GM23338 (cell line): ENCODE measurements at regions not wholly inside any gene's neighbourhood (a gene's known extent, or its start where the extent isn't known, plus 50 kb on each side); places are given as distances from the start of the nearest gene placed in this dataset.
A peak's percentile ranks its signal among the peaks of the same experiment; 100 is the strongest.

Source experiments
- ATAC-seq: fragments of 200-7000 bp; cut with Tn5 transposase; 3 replicates; pipeline ENCODE4 v1.9.1; 2020
- DNase-seq: peaks from one replicate; pipeline ENCODE4 v3.0.0-alpha.2; 2015; ENCODE audit warnings: low spot score
- H2AFZ ChIP-seq: fragments of 200-600 bp; sonication (generic); 2 replicates; pipeline ENCODE4 v1.8.0; 2016; ENCODE audit warnings: antibody characterized with exemption, mild to moderate bottlenecking, moderate library complexity
- H3F3A ChIP-seq: fragments of 200-600 bp; sonication (generic); replicated peaks from 2 replicates; pipeline ENCODE4 v1.8.0; 2017; ENCODE audit warnings: antibody characterized with exemption, mixed run types, low read depth
- H3K27ac ChIP-seq: fragments of 200-600 bp; sonication (generic); 2 replicates; pipeline ENCODE4 v1.6.1; 2016; ENCODE audit warnings: low read depth
- H3K27me3 ChIP-seq: fragments of 200-600 bp; sonication (generic); 2 replicates; pipeline ENCODE4 v1.8.0; 2016; ENCODE audit warnings: mild to moderate bottlenecking, mixed run types, moderate library complexity; ENCODE audit not compliant: insufficient read depth
- H3K36me3 ChIP-seq: fragments of 200-600 bp; sonication (generic); 2 replicates; pipeline ENCODE4 v1.8.0; 2016; ENCODE audit warnings: mild to moderate bottlenecking; ENCODE audit not compliant: insufficient read depth
- H3K4me1 ChIP-seq: fragments of 200-600 bp; sonication (generic); 2 replicates; pipeline ENCODE4 v1.8.0; 2016; ENCODE audit warnings: mild to moderate bottlenecking, moderate library complexity; ENCODE audit not compliant: insufficient read depth
- H3K4me2 ChIP-seq: fragments of 200-600 bp; sonication (generic); 2 replicates; pipeline ENCODE4 v1.7.1; 2017; ENCODE audit warnings: mixed run types
- H3K4me3 ChIP-seq: fragments of 200-600 bp; sonication (generic); 2 replicates; pipeline ENCODE4 v1.6.1; 2016; ENCODE audit warnings: mixed run types
- H3K79me2 ChIP-seq: fragments of 200-600 bp; sonication (generic); replicated peaks from 2 replicates; pipeline ENCODE4 v1.8.0; 2017; ENCODE audit warnings: mild to moderate bottlenecking; ENCODE audit not compliant: insufficient read depth
- H3K9me2 ChIP-seq: fragments of 200-600 bp; sonication (generic); 2 replicates; pipeline ENCODE4 v1.8.0; 2017; ENCODE audit not compliant: insufficient read depth
- H4K20me1 ChIP-seq: fragments of 200-600 bp; sonication (generic); replicated peaks from 2 replicates; pipeline ENCODE4 v1.8.0; 2017; ENCODE audit warnings: mild to moderate bottlenecking; ENCODE audit not compliant: insufficient read depth
- H3K27ac Mint-ChIP-seq: 2 replicates; pipeline ENCODE4 v1.8.0; 2020; ENCODE audit warnings: inconsistent platforms, mild to moderate bottlenecking, moderate library complexity, mixed read lengths
- H3K27me3 Mint-ChIP-seq: 3 replicates; pipeline ENCODE4 v1.8.0; 2022; ENCODE audit warnings: low read depth, mild to moderate bottlenecking, moderate library complexity, mixed read lengths, inconsistent platforms; ENCODE audit not compliant: insufficient read depth, poor library complexity
- H3K36me3 Mint-ChIP-seq: 3 replicates; pipeline ENCODE4 v1.8.0; 2021; ENCODE audit warnings: low read depth, mild to moderate bottlenecking, inconsistent platforms, moderate library complexity, mixed read lengths
- H3K4me1 Mint-ChIP-seq: 3 replicates; pipeline ENCODE4 v1.8.0; 2020; ENCODE audit warnings: mild to moderate bottlenecking, inconsistent platforms, mixed read lengths
- H3K4me3 Mint-ChIP-seq: 3 replicates; pipeline ENCODE4 v1.8.0; 2021; ENCODE audit warnings: moderate library complexity, mild to moderate bottlenecking, inconsistent platforms, mixed read lengths
- H3K9me3 Mint-ChIP-seq: 3 replicates; pipeline ENCODE4 v1.8.0; 2020; ENCODE audit warnings: moderate library complexity, mild to moderate bottlenecking, inconsistent platforms, mixed read lengths
- CREB1 ChIP-seq: fragments of 250-450 bp; sonication (Bioruptor Pico); IDR thresholded peaks from 2 replicates; pipeline ENCODE4 v1.5.0; 2020; ENCODE audit warnings: low read depth, mild to moderate bottlenecking, moderate library complexity
- EZH2 ChIP-seq: fragments of 200-600 bp; sonication (generic); IDR thresholded peaks from one replicate; pipeline ENCODE4 v1.8.0; 2017; ENCODE audit warnings: antibody characterized with exemption, mild to moderate bottlenecking, low read depth; ENCODE audit not compliant: unreplicated experiment
- EZH2phosphoT487 ChIP-seq: fragments of 200-600 bp; sonication (generic); IDR thresholded peaks from one replicate; pipeline ENCODE4 v1.8.1; 2018; ENCODE audit warnings: antibody characterized with exemption; ENCODE audit not compliant: unreplicated experiment
- JUNB ChIP-seq: IDR thresholded peaks from one replicate; pipeline ENCODE4 v1.6.1; 2016; ENCODE audit warnings: antibody characterized with exemption; ENCODE audit not compliant: unreplicated experiment
- NANOG ChIP-seq: IDR thresholded peaks from 2 replicates; pipeline ENCODE4 v1.6.1; 2016; ENCODE audit warnings: antibody characterized with exemption, borderline replicate concordance
- POLR2AphosphoS5 ChIP-seq: IDR thresholded peaks from 2 replicates; pipeline ENCODE4 v1.6.1; 2016; ENCODE audit warnings: antibody characterized with exemption, low read depth
- STAT1 ChIP-seq: IDR thresholded peaks from one replicate; pipeline ENCODE4 v1.6.1; 2016; ENCODE audit warnings: antibody characterized with exemption; ENCODE audit not compliant: unreplicated experiment
- ZNF114 ChIP-seq: fragments of 250-450 bp; sonication (Bioruptor Pico); IDR thresholded peaks from 2 replicates; pipeline ENCODE4 v1.5.0; 2020; ENCODE audit warnings: mild to moderate bottlenecking, moderate library complexity
- ZNF331 ChIP-seq: fragments of 250-450 bp; sonication (Bioruptor Pico); IDR thresholded peaks from 2 replicates; pipeline ENCODE4 v1.5.0; 2020; ENCODE audit warnings: low read depth, mild to moderate bottlenecking, moderate library complexity
- TF ChIP-seq, protein P1 (sequence below): IDR thresholded peaks from 2 replicates; pipeline ENCODE4 v1.6.1; 2016; ENCODE audit warnings: antibody characterized with exemption
- TF ChIP-seq, protein P2 (sequence below): IDR thresholded peaks from one replicate; pipeline ENCODE4 v1.6.1; 2018; ENCODE audit warnings: antibody characterized with exemption; ENCODE audit not compliant: unreplicated experiment
- TF ChIP-seq, protein P3 (sequence below): fragments of 250-450 bp; sonication (Bioruptor Pico); IDR thresholded peaks from 2 replicates; pipeline ENCODE4 v1.5.0; 2020; ENCODE audit warnings: mild to moderate bottlenecking, moderate library complexity

DNA sequence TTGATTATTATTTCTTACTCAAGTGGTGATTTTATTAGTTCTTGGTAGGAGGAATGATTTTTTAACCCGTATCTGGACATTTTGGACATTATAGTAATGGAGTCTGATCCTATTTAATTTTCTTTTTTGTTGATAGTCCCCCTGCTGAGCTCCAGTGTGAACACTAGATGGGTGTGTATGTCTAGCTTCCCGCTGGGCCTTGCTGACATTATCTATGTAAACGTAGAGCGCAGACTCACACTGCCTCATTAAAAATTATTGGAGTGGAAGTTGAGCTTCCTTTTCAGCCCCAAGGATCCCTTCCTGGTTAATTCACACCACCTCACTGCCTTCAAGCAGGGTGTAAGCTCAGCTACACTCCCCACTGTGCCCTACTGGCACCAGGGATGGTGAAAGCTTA lies 467.6 kb upstream of the PKN2 start:
- H3K9me2 ChIP-seq = peaks cover 13% of the 10 kb centered on the region; the same call in 1 of the 2 replicates
- 0 out of 2 replicates have a peak overlapping the region, but pooled peaks have one; percentile 33 for H2AFZ ChIP-seq
- H3K27ac Mint-ChIP-seq = no peak overlapping the region
- no peak overlapping the region for H3K27ac ChIP-seq
- H4K20me1 ChIP-seq = no peaks in the 10 kb centered on the region
- no peaks in the 10 kb centered on the region for H3K27me3 ChIP-seq
- no peaks in the 10 kb centered on the region for H3K36me3 ChIP-seq
- H3K79me2 ChIP-seq = no peaks in the 10 kb centered on the region
- H3K9me3 Mint-ChIP-seq = no peaks in the 10 kb centered on the region
- no peak for ATAC-seq
- no peak for DNase-seq
- TF ChIP-seq, protein P1, sequence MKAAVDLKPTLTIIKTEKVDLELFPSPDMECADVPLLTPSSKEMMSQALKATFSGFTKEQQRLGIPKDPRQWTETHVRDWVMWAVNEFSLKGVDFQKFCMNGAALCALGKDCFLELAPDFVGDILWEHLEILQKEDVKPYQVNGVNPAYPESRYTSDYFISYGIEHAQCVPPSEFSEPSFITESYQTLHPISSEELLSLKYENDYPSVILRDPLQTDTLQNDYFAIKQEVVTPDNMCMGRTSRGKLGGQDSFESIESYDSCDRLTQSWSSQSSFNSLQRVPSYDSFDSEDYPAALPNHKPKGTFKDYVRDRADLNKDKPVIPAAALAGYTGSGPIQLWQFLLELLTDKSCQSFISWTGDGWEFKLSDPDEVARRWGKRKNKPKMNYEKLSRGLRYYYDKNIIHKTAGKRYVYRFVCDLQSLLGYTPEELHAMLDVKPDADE = no peak
- no peak for TF ChIP-seq EZH2
- TF ChIP-seq POLR2AphosphoS5 = no peak
- TF ChIP-seq JUNB = no peak
- TF ChIP-seq NANOG = no peak
- no peak for TF ChIP-seq ZNF331 (CRISPR knock-in tag)
- TF ChIP-seq, protein P2, sequence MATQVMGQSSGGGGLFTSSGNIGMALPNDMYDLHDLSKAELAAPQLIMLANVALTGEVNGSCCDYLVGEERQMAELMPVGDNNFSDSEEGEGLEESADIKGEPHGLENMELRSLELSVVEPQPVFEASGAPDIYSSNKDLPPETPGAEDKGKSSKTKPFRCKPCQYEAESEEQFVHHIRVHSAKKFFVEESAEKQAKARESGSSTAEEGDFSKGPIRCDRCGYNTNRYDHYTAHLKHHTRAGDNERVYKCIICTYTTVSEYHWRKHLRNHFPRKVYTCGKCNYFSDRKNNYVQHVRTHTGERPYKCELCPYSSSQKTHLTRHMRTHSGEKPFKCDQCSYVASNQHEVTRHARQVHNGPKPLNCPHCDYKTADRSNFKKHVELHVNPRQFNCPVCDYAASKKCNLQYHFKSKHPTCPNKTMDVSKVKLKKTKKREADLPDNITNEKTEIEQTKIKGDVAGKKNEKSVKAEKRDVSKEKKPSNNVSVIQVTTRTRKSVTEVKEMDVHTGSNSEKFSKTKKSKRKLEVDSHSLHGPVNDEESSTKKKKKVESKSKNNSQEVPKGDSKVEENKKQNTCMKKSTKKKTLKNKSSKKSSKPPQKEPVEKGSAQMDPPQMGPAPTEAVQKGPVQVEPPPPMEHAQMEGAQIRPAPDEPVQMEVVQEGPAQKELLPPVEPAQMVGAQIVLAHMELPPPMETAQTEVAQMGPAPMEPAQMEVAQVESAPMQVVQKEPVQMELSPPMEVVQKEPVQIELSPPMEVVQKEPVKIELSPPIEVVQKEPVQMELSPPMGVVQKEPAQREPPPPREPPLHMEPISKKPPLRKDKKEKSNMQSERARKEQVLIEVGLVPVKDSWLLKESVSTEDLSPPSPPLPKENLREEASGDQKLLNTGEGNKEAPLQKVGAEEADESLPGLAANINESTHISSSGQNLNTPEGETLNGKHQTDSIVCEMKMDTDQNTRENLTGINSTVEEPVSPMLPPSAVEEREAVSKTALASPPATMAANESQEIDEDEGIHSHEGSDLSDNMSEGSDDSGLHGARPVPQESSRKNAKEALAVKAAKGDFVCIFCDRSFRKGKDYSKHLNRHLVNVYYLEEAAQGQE = no peak
- TF ChIP-seq, protein P3, sequence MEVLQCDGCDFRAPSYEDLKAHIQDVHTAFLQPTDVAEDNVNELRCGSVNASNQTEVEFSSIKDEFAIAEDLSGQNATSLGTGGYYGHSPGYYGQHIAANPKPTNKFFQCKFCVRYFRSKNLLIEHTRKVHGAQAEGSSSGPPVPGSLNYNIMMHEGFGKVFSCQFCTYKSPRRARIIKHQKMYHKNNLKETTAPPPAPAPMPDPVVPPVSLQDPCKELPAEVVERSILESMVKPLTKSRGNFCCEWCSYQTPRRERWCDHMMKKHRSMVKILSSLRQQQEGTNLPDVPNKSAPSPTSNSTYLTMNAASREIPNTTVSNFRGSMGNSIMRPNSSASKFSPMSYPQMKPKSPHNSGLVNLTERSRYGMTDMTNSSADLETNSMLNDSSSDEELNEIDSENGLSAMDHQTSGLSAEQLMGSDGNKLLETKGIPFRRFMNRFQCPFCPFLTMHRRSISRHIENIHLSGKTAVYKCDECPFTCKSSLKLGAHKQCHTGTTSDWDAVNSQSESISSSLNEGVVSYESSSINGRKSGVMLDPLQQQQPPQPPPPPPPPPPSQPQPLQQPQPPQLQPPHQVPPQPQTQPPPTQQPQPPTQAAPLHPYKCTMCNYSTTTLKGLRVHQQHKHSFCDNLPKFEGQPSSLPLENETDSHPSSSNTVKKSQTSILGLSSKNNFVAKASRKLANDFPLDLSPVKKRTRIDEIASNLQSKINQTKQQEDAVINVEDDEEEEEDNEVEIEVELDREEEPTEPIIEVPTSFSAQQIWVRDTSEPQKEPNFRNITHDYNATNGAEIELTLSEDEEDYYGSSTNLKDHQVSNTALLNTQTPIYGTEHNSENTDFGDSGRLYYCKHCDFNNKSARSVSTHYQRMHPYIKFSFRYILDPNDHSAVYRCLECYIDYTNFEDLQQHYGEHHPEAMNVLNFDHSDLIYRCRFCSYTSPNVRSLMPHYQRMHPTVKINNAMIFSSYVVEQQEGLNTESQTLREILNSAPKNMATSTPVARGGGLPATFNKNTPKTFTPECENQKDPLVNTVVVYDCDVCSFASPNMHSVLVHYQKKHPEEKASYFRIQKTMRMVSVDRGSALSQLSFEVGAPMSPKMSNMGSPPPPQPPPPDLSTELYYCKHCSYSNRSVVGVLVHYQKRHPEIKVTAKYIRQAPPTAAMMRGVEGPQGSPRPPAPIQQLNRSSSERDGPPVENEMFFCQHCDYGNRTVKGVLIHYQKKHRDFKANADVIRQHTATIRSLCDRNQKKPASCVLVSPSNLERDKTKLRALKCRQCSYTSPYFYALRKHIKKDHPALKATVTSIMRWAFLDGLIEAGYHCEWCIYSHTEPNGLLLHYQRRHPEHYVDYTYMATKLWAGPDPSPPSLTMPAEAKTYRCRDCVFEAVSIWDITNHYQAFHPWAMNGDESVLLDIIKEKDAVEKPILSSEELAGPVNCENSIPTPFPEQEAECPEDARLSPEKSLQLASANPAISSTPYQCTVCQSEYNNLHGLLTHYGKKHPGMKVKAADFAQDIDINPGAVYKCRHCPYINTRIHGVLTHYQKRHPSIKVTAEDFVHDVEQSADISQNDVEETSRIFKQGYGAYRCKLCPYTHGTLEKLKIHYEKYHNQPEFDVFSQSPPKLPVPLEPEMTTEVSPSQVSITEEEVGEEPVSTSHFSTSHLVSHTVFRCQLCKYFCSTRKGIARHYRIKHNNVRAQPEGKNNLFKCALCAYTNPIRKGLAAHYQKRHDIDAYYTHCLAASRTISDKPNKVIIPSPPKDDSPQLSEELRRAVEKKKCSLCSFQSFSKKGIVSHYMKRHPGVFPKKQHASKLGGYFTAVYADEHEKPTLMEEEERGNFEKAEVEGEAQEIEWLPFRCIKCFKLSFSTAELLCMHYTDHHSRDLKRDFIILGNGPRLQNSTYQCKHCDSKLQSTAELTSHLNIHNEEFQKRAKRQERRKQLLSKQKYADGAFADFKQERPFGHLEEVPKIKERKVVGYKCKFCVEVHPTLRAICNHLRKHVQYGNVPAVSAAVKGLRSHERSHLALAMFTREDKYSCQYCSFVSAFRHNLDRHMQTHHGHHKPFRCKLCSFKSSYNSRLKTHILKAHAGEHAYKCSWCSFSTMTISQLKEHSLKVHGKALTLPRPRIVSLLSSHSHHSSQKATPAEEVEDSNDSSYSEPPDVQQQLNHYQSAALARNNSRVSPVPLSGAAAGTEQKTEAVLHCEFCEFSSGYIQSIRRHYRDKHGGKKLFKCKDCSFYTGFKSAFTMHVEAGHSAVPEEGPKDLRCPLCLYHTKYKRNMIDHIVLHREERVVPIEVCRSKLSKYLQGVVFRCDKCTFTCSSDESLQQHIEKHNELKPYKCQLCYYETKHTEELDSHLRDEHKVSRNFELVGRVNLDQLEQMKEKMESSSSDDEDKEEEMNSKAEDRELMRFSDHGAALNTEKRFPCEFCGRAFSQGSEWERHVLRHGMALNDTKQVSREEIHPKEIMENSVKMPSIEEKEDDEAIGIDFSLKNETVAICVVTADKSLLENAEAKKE (CRISPR knock-in tag) = no peak
- TF ChIP-seq EZH2phosphoT487 = no peak
- no peak for TF ChIP-seq ZNF114 (CRISPR knock-in tag)
- TF ChIP-seq CREB1 = no peak
- no peak for TF ChIP-seq STAT1
- no peak overlapping the region for H3K4me2 ChIP-seq
- no peaks in the 10 kb centered on the region for H3F3A ChIP-seq
- H3K4me1 Mint-ChIP-seq = peaks cover 6% of the 10 kb centered on the region; the same call in 2 of the 3 replicates
- 0 out of 2 replicates have a peak, but pooled peaks cover 6% of the 10 kb centered on the region for H3K4me1 ChIP-seq
- H3K4me3 ChIP-seq = no peak overlapping the region
- H3K36me3 Mint-ChIP-seq = no peaks in the 10 kb centered on the region
- H3K4me3 Mint-ChIP-seq = no peak overlapping the region
- H3K27me3 Mint-ChIP-seq = no peaks in the 10 kb centered on the region
